ENCODE measurements at regions not wholly inside any gene's neighbourhood (a gene's known extent, or its start where the extent isn't known, plus 50 kb on each side); places are given as distances from the start of the nearest gene placed in this dataset.

DNA sequence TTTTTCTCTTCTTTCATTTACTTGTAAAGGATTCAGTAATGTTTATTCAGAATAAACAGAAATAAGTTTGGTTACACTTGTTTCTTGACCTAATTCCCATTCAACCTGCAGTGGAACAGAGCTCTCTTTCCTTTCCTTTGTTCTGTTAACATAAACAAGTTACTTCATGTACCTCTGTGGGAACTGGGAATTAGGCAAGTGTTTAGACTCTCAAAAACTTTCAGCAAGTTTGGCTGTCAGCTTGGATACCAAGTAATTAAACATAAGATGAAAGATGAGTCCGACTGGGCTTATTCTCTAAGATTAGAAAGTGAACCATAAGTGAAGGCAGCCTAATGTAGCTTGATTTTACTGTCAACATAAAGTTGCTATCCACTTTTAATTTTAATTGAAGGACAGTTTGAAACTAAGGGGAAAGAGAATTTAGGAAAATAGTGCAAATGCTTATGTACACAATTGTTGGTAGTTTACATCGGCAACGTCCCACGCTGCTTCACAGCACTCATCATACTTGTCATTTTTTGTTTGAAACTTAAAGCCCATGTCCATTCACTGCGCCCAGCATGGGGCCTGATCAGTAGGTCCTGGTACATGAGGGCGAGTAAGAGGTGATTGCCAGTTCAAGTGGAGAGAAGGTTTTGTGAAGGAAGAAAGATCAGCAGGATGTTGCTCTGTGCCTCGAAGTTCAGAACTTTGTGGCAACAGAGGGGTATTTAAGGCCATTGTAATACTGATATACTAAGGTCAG, 113.0 kb downstream of the PLEKHG1 start:
- 67% methylated on average over 7 of the region's 7 CpGs for WGBS (ENCODE audit: insufficient coverage, insufficient replicate concordance, low lambda C conversion rate, missing lambda C conversion rate)
- H3K9ac ChIP-seq (ENCODE audit: control insufficient read depth, insufficient read depth, low read length), result no peak overlapping the region
- no peak overlapping the region for H3K27ac ChIP-seq (ENCODE audit: control insufficient read depth, insufficient read depth)
- H3K27me3 ChIP-seq (replicated peaks in 1 of 2; ENCODE audit: control insufficient read depth in 2 of 2, insufficient read depth in 2 of 2, low read length in 1 of 2), result no peaks in the 10 kb centered on the region
- intact Hi-C loops (cut with micrococcal nuclease; ENCODE audit: unreplicated experiment), result no loop called here
- ChIA-PET POLR2A (no interaction called here), RAD21 (ENCODE audit: unreplicated experiment) (no interaction called here), CTCF (interaction anchor here (0.9 to 1.4 kb wide), 3 partner anchors 11 to 25 kb away, joined by 3 to 4 read pairs (median 3); no protein-coding TSS in a partner anchor), SMC1A (ENCODE audit: uncharacterized antibody, unreplicated experiment) (interaction anchor here (1.1 to 1.8 kb wide), 3 partner anchors 10 to 17 kb away, joined by 3 to 8 read pairs (median 3); no protein-coding TSS in a partner anchor)
- H3K4me2 ChIP-seq (ENCODE audit: control insufficient read depth, insufficient read depth), result no peak overlapping the region
- H4K20me1 ChIP-seq (ENCODE audit: control insufficient read depth, insufficient read depth), result no peaks in the 10 kb centered on the region; the same call in 1 of the 2 replicates
- ATAC-seq (no peak), DNase-seq (ENCODE audit: low read depth, low spot score) (no peak), FAIRE-seq (no peak)
- H3K4me1 ChIP-seq (ENCODE audit: control insufficient read depth, insufficient read depth, low read length), result no peaks in the 10 kb centered on the region
- no TSS peak for BruUV-seq (replicated peaks)
- no peaks in the 10 kb centered on the region for H3K9me3 ChIP-seq (replicated peaks; ENCODE audit: control insufficient read depth, insufficient read depth, low read length)
- H3K79me2 ChIP-seq (ENCODE audit: control insufficient read depth, insufficient read depth, low read length), result no peaks in the 10 kb centered on the region
- no peak overlapping the region for H3K4me3 ChIP-seq
- H3K36me3 ChIP-seq (ENCODE audit: control insufficient read depth in 2 of 2, insufficient read depth in 2 of 2, low read length in 1 of 2), result 0 out of 4 replicates have a peak, but pooled peaks cover 0 to 1% of the 10 kb centered on the region in 2 experiments
- in situ Hi-C loops (cut with MboI), result no loop called here
- TF ChIP-seq, protein P1, sequence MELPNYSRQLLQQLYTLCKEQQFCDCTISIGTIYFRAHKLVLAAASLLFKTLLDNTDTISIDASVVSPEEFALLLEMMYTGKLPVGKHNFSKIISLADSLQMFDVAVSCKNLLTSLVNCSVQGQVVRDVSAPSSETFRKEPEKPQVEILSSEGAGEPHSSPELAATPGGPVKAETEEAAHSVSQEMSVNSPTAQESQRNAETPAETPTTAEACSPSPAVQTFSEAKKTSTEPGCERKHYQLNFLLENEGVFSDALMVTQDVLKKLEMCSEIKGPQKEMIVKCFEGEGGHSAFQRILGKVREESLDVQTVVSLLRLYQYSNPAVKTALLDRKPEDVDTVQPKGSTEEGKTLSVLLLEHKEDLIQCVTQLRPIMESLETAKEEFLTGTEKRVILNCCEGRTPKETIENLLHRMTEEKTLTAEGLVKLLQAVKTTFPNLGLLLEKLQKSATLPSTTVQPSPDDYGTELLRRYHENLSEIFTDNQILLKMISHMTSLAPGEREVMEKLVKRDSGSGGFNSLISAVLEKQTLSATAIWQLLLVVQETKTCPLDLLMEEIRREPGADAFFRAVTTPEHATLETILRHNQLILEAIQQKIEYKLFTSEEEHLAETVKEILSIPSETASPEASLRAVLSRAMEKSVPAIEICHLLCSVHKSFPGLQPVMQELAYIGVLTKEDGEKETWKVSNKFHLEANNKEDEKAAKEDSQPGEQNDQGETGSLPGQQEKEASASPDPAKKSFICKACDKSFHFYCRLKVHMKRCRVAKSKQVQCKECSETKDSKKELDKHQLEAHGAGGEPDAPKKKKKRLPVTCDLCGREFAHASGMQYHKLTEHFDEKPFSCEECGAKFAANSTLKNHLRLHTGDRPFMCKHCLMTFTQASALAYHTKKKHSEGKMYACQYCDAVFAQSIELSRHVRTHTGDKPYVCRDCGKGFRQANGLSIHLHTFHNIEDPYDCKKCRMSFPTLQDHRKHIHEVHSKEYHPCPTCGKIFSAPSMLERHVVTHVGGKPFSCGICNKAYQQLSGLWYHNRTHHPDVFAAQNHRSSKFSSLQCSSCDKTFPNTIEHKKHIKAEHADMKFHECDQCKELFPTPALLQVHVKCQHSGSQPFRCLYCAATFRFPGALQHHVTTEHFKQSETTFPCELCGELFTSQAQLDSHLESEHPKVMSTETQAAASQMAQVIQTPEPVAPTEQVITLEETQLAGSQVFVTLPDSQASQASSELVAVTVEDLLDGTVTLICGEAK (IDR thresholded peaks at IDR 0.05; ENCODE audit: borderline replicate concordance), result no peak
- TF ChIP-seq HDAC6 (IDR thresholded peaks at IDR 0.05; ENCODE audit: unreplicated experiment) (no peak), ZNF217 (IDR thresholded peaks at IDR 0.05) (no peak)
- TF ChIP-seq, protein P2, sequence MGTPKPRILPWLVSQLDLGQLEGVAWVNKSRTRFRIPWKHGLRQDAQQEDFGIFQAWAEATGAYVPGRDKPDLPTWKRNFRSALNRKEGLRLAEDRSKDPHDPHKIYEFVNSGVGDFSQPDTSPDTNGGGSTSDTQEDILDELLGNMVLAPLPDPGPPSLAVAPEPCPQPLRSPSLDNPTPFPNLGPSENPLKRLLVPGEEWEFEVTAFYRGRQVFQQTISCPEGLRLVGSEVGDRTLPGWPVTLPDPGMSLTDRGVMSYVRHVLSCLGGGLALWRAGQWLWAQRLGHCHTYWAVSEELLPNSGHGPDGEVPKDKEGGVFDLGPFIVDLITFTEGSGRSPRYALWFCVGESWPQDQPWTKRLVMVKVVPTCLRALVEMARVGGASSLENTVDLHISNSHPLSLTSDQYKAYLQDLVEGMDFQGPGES (IDR thresholded peaks at IDR 0.05), result no peak
- no peak overlapping the region for H2AFZ ChIP-seq (ENCODE audit: control insufficient read depth, low read depth, low read length)

All from GM12878 (cell line).